OCI-LY7 (cell line): ENCODE measurements at regions not wholly inside any gene's neighbourhood (a gene's known extent, or its start where the extent isn't known, plus 50 kb on each side); places are given as distances from the start of the nearest gene placed in this dataset.

Experiments used
- EZH2phosphoT487 ChIP-seq: fragments of 200-600 bp; sonication (generic); IDR thresholded peaks from 2 replicates; pipeline ENCODE4 v1.6.1; 2018; ENCODE audit warnings: low read depth, borderline replicate concordance, mild to moderate bottlenecking, mixed run types, antibody characterized with exemption, low read length, moderate library complexity, mixed read lengths
- TF ChIP-seq, protein P1 (sequence below): fragments of 200-600 bp; sonication (generic); conservative IDR thresholded peaks from 2 replicates; pipeline ENCODE4 v1.5.1; 2014; ENCODE audit warnings: mild to moderate bottlenecking, antibody characterized with exemption, low read length, moderate library complexity, mixed read lengths

DNA sequence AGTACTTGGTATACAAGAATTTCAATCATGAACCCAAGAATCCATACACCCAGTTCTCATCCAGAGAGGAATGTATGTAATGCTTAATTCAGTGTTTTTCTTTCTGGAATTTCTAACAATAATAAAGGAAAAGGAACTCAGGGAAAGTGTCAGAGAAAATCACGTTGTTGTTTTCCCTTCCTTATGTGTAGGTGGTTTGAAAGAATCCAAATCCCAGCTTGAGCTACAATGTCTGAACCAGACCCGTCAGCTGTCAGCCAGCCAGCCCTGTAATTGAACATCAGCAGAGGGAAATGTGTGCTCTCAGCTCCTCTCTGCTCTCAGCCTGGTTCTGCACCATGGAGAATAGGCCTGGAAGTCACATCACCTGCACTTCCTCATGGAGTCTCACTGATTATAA is 126.5 kb downstream of the TMEM30B start:
- TF ChIP-seq, protein P1, sequence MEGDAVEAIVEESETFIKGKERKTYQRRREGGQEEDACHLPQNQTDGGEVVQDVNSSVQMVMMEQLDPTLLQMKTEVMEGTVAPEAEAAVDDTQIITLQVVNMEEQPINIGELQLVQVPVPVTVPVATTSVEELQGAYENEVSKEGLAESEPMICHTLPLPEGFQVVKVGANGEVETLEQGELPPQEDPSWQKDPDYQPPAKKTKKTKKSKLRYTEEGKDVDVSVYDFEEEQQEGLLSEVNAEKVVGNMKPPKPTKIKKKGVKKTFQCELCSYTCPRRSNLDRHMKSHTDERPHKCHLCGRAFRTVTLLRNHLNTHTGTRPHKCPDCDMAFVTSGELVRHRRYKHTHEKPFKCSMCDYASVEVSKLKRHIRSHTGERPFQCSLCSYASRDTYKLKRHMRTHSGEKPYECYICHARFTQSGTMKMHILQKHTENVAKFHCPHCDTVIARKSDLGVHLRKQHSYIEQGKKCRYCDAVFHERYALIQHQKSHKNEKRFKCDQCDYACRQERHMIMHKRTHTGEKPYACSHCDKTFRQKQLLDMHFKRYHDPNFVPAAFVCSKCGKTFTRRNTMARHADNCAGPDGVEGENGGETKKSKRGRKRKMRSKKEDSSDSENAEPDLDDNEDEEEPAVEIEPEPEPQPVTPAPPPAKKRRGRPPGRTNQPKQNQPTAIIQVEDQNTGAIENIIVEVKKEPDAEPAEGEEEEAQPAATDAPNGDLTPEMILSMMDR: no peak
- no peak for TF ChIP-seq EZH2phosphoT487
